ENCODE measurements at regions not wholly inside any gene's neighbourhood (a gene's known extent, or its start where the extent isn't known, plus 50 kb on each side); places are given as distances from the start of the nearest gene placed in this dataset.
A peak's percentile ranks its signal among the peaks of the same experiment; 100 is the strongest.
"Not testable (repeated sequence)": the region's sequence is repeated elsewhere in the genome, so short reads cannot be mapped to it uniquely, and the experiment has no call there.

- no peak for DNase-seq
These were observed 98.9 kb downstream of the OLIG3 start for GRCh38 chr6:137395316-137395715.

- no peak for DNase-seq
These were observed 103.0 kb downstream of the OLIG3 start for GRCh38 chr6:137391061-137391814.

GRCh38 chr6:137390334-137390733, 103.9 kb downstream of the OLIG3 start:
- no peak for DNase-seq

- no peak for DNase-seq
These were observed 105.0 kb downstream of the OLIG3 start for GRCh38 chr6:137389150-137389704.

- no peak for DNase-seq
These were observed 107.0 kb downstream of the OLIG3 start for GRCh38 chr6:137387096-137387764.

GRCh38 chr6:137383287-137383686, 110.9 kb downstream of the OLIG3 start:
- not testable (repeated sequence) for DNase-seq

GRCh38 chr6:137378090-137378369, 116.2 kb downstream of the OLIG3 start:
- DNase-seq, result no peak

- no peak for DNase-seq
These were observed 120.9 kb downstream of the OLIG3 start for GRCh38 chr6:137373296-137373695.

GRCh38 chr6:137372532-137372931, 121.7 kb downstream of the OLIG3 start:
- no peak for DNase-seq

- no peak for DNase-seq
These were observed 122.6 kb downstream of the OLIG3 start for GRCh38 chr6:137371634-137372016.

GRCh38 chr6:137370871-137371633, 123.1 kb downstream of the OLIG3 start:
- DNase-seq, result no peak

- DNase-seq, result no peak
These were observed 125.1 kb downstream of the OLIG3 start for GRCh38 chr6:137369136-137369535.

GRCh38 chr6:137365707-137366437, 128.3 kb downstream of the OLIG3 start:
- no peak for DNase-seq

- DNase-seq, result no peak
These were observed 130.4 kb downstream of the OLIG3 start for GRCh38 chr6:137363805-137364138.

- DNase-seq, result no peak
These were observed 131.1 kb downstream of the OLIG3 start for GRCh38 chr6:137362878-137363804.

- DNase-seq, result no peak
These were observed 132.5 kb downstream of the OLIG3 start for GRCh38 chr6:137361701-137362100.

GRCh38 chr6:137358273-137358672, 135.9 kb downstream of the OLIG3 start:
- DNase-seq, result peak; percentile 96

GRCh38 chr6:137357948-137358266, 136.3 kb downstream of the OLIG3 start:
- peak; percentile 58 for DNase-seq

- no peak for DNase-seq
These were observed 136.8 kb downstream of the OLIG3 start for GRCh38 chr6:137357263-137357947.

GRCh38 chr6:137353842-137354397, 134.7 kb upstream of the IFNGR1 start:
- no peak for DNase-seq

GRCh38 chr6:137353346-137353745, 134.2 kb upstream of the IFNGR1 start:
- DNase-seq, result no peak

Data from NCI-H1105 treated with DMSO at 0.1 percent for 48 hours (cell line).